Panc1 (cell line): ENCODE measurements at regions not wholly inside any gene's neighbourhood (a gene's known extent, or its start where the extent isn't known, plus 50 kb on each side); places are given as distances from the start of the nearest gene placed in this dataset.

ENCODE experiments used
- SIN3A ChIP-seq: IDR thresholded peaks from 2 replicates; pipeline ENCODE4 v1.6.1; 2012; ENCODE audit warnings: low read depth, mild to moderate bottlenecking, low read length, moderate library complexity, borderline replicate concordance; ENCODE audit not compliant: insufficient read depth
- TF ChIP-seq, protein P1 (sequence below): fragments of 450-650 bp; IDR thresholded peaks from 2 replicates; pipeline ENCODE4 v1.5.1; 2017; ENCODE audit warnings: mild to moderate bottlenecking
- TF ChIP-seq, protein P2 (sequence below), 2 experiments: IDR thresholded peaks; 2 replicates each; pipeline ENCODE4 v1.6.1; 2011 to 2012; ENCODE audit warnings: low read depth in 2 of 2, control low read depth in 1 of 2, low read length in 1 of 2, mild to moderate bottlenecking in 1 of 2, moderate library complexity in 1 of 2; ENCODE audit not compliant: insufficient read depth in 1 of 2

DNA sequence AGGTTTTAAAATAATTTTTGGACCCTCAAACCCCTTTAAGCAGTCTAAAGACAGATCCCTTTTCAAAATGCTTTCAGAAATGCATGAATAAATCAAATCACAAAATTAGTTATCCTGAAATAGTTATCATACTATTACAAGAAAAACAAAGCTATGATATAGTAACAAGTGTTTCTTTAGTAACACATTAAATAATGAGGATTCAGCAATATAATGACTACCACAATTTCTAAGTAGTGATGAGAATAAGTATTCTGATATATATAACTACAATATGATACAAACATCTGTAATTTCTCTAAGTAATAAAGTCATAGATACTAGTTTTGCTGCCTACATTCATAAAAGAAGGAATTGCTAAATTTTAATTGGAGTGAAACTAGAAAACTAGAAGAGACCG, 53.0 kb upstream of the TMEM168 start:
- TF ChIP-seq SIN3A: no peak
- TF ChIP-seq, protein P1, sequence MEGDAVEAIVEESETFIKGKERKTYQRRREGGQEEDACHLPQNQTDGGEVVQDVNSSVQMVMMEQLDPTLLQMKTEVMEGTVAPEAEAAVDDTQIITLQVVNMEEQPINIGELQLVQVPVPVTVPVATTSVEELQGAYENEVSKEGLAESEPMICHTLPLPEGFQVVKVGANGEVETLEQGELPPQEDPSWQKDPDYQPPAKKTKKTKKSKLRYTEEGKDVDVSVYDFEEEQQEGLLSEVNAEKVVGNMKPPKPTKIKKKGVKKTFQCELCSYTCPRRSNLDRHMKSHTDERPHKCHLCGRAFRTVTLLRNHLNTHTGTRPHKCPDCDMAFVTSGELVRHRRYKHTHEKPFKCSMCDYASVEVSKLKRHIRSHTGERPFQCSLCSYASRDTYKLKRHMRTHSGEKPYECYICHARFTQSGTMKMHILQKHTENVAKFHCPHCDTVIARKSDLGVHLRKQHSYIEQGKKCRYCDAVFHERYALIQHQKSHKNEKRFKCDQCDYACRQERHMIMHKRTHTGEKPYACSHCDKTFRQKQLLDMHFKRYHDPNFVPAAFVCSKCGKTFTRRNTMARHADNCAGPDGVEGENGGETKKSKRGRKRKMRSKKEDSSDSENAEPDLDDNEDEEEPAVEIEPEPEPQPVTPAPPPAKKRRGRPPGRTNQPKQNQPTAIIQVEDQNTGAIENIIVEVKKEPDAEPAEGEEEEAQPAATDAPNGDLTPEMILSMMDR: no peak
- TF ChIP-seq, protein P2, sequence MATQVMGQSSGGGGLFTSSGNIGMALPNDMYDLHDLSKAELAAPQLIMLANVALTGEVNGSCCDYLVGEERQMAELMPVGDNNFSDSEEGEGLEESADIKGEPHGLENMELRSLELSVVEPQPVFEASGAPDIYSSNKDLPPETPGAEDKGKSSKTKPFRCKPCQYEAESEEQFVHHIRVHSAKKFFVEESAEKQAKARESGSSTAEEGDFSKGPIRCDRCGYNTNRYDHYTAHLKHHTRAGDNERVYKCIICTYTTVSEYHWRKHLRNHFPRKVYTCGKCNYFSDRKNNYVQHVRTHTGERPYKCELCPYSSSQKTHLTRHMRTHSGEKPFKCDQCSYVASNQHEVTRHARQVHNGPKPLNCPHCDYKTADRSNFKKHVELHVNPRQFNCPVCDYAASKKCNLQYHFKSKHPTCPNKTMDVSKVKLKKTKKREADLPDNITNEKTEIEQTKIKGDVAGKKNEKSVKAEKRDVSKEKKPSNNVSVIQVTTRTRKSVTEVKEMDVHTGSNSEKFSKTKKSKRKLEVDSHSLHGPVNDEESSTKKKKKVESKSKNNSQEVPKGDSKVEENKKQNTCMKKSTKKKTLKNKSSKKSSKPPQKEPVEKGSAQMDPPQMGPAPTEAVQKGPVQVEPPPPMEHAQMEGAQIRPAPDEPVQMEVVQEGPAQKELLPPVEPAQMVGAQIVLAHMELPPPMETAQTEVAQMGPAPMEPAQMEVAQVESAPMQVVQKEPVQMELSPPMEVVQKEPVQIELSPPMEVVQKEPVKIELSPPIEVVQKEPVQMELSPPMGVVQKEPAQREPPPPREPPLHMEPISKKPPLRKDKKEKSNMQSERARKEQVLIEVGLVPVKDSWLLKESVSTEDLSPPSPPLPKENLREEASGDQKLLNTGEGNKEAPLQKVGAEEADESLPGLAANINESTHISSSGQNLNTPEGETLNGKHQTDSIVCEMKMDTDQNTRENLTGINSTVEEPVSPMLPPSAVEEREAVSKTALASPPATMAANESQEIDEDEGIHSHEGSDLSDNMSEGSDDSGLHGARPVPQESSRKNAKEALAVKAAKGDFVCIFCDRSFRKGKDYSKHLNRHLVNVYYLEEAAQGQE (IDR thresholded peaks at IDR 0.05; ENCODE audit: insufficient read depth in 1 of 2, low read depth in 2 of 2, low read length in 1 of 2): no peak
